NCI-H1930 (cell line): ENCODE measurements at regions not wholly inside any gene's neighbourhood (a gene's known extent, or its start where the extent isn't known, plus 50 kb on each side); places are given as distances from the start of the nearest gene placed in this dataset.

Experiments
- DNase-seq, 2 experiments: peaks; one replicate each; lab custom pipeline; 2025; lab: John Stamatoyannopoulos, UW

GRCh38 chr3:166205158-166205557, 367.9 kb upstream of the BCHE start:
- no peak for DNase-seq

GRCh38 chr3:166201476-166201875, 364.3 kb upstream of the BCHE start:
- no peak for DNase-seq

- no peak for DNase-seq
Observed at GRCh38 chr3:166199491-166199890, 362.3 kb upstream of the BCHE start.

GRCh38 chr3:166195808-166196207, 358.6 kb upstream of the BCHE start:
- no peak for DNase-seq

GRCh38 chr3:166191411-166191810, 354.2 kb upstream of the BCHE start:
- DNase-seq: no peak

- DNase-seq: no peak
Observed at GRCh38 chr3:166190360-166190759, 353.1 kb upstream of the BCHE start.

- no peak for DNase-seq
Observed at GRCh38 chr3:166187237-166187636, 350.0 kb upstream of the BCHE start.

GRCh38 chr3:166186003-166186402, 348.8 kb upstream of the BCHE start:
- DNase-seq: no peak

GRCh38 chr3:166177130-166177529, 339.9 kb upstream of the BCHE start:
- no peak for DNase-seq

- DNase-seq: no peak
Observed at GRCh38 chr3:166171695-166172094, 334.5 kb upstream of the BCHE start.

GRCh38 chr3:166169681-166170080, 332.5 kb upstream of the BCHE start:
- DNase-seq: no peak

GRCh38 chr3:166127969-166128368, 290.7 kb upstream of the BCHE start:
- DNase-seq: no peak

- DNase-seq: no peak
Observed at GRCh38 chr3:166125179-166125578, 288.0 kb upstream of the BCHE start.

GRCh38 chr3:166123576-166123975, 286.4 kb upstream of the BCHE start:
- DNase-seq: no peak

GRCh38 chr3:166123088-166123487, 285.9 kb upstream of the BCHE start:
- no peak for DNase-seq

- no peak for DNase-seq
Observed at GRCh38 chr3:166118049-166118448, 280.8 kb upstream of the BCHE start.

GRCh38 chr3:166114448-166114847, 277.2 kb upstream of the BCHE start:
- no peak for DNase-seq

- DNase-seq: no peak
Observed at GRCh38 chr3:166111562-166111961, 274.3 kb upstream of the BCHE start.

- DNase-seq: no peak
Observed at GRCh38 chr3:166110102-166110501, 272.9 kb upstream of the BCHE start.

- DNase-seq: peak; percentile 0 to 52
Observed at GRCh38 chr3:166104938-166105337, 267.7 kb upstream of the BCHE start.

GRCh38 chr3:166100730-166101129, 263.5 kb upstream of the BCHE start:
- no peak for DNase-seq

GRCh38 chr3:166089575-166089974, 252.4 kb upstream of the BCHE start:
- no peak for DNase-seq

GRCh38 chr3:166085164-166085856, 248.1 kb upstream of the BCHE start:
- DNase-seq: no peak

- no peak for DNase-seq
Observed at GRCh38 chr3:166080096-166080495, 242.9 kb upstream of the BCHE start.
